ENCODE measurements at regions not wholly inside any gene's neighbourhood (a gene's known extent, or its start where the extent isn't known, plus 50 kb on each side); places are given as distances from the start of the nearest gene placed in this dataset.

GRCh38 chr5:34580983-34581382 lies 75.1 kb upstream of the RAI14 start:
- no peak for TF ChIP-seq CTCF (conservative IDR thresholded peaks at IDR 0.05)
- H3K9me3 ChIP-seq (ENCODE audit: control insufficient read depth, low read length) = peaks cover 5% of the 10 kb centered on the region

GRCh38 chr5:34582371-34582770 lies 73.8 kb upstream of the RAI14 start:
- peaks cover 5% of the 10 kb centered on the region for H3K9me3 ChIP-seq (ENCODE audit: control insufficient read depth, low read length)
- H3K9ac ChIP-seq (ENCODE audit: extremely low read depth, low read length, poor library complexity, severe bottlenecking) = no peak overlapping the region
- H3K27me3 ChIP-seq (ENCODE audit: control insufficient read depth, insufficient read depth, low read length, poor library complexity, severe bottlenecking) = no peaks in the 10 kb centered on the region
- 87 to 89% methylated on average over 2 to 3 of the region's 3 CpGs for WGBS, 2 experiments (ENCODE audit: insufficient coverage in 1 of 2, insufficient read length in 1 of 2)
- Mint-ChIP-seq H3K36me3 (ENCODE audit: low read depth) (no peaks in the 10 kb centered on the region), H3K27ac (no peak overlapping the region), H3K27me3 (ENCODE audit: insufficient read depth) (no peaks in the 10 kb centered on the region), H3K9me3 (peaks cover 7% of the 10 kb centered on the region), H3K4me3 (no peak overlapping the region), H3K4me1 (peaks cover 16% of the 10 kb centered on the region)
- TF ChIP-seq CTCF (conservative IDR thresholded peaks at IDR 0.05) = peak; percentile 45
- no peak overlapping the region for H3K27ac ChIP-seq (ENCODE audit: low read depth, low read length)
- DNase-seq = no peak
- H3K4me3 ChIP-seq (ENCODE audit: low read length) = no peak overlapping the region
- no peaks in the 10 kb centered on the region for H3K36me3 ChIP-seq (ENCODE audit: control insufficient read depth, insufficient read depth, low read length)
- peaks cover 3% of the 10 kb centered on the region for H3K4me1 ChIP-seq (ENCODE audit: control insufficient read depth, insufficient read depth, low read length)

More at GRCh38 chr5:34580983-34581382, 75.1 kb upstream of the RAI14 start:
- Histone ChIP-seq H3K9ac (ENCODE audit: extremely low read depth, low read length, poor library complexity, severe bottlenecking) (no peak overlapping the region), H3K27ac (ENCODE audit: low read depth, low read length) (no peak overlapping the region), H3K4me3 (ENCODE audit: low read length) (no peak overlapping the region), H3K36me3 (ENCODE audit: control insufficient read depth, insufficient read depth, low read length) (no peaks in the 10 kb centered on the region), H3K4me1 (ENCODE audit: control insufficient read depth, insufficient read depth, low read length) (no peaks in the 10 kb centered on the region), H3K27me3 (ENCODE audit: control insufficient read depth, insufficient read depth, low read length, poor library complexity, severe bottlenecking) (no peaks in the 10 kb centered on the region)
- Mint-ChIP-seq H3K36me3 (ENCODE audit: low read depth) (no peaks in the 10 kb centered on the region), H3K4me1 (peaks cover 5% of the 10 kb centered on the region), H3K9me3 (peaks cover 7% of the 10 kb centered on the region), H3K27ac (no peak overlapping the region), H3K4me3 (no peak overlapping the region), H3K27me3 (ENCODE audit: insufficient read depth) (no peaks in the 10 kb centered on the region)
- WGBS, 2 experiments (ENCODE audit: insufficient coverage in 1 of 2, insufficient read length in 1 of 2) = 88 to 91% methylated on average over 7 of the region's 7 CpGs
- no peak for DNase-seq

- no peak overlapping the region for H3K27ac ChIP-seq (ENCODE audit: low read depth, low read length)
- peaks cover 23% of the 10 kb centered on the region for H3K4me1 Mint-ChIP-seq
- no peak overlapping the region for H3K4me3 ChIP-seq (ENCODE audit: low read length)
- no peak overlapping the region for H3K4me3 Mint-ChIP-seq
- peaks cover 3% of the 10 kb centered on the region for H3K4me1 ChIP-seq (ENCODE audit: control insufficient read depth, insufficient read depth, low read length)
- H3K27ac Mint-ChIP-seq = no peak overlapping the region
- no peaks in the 10 kb centered on the region for H3K27me3 Mint-ChIP-seq (ENCODE audit: insufficient read depth)
- H3K9me3 Mint-ChIP-seq = peaks cover 7% of the 10 kb centered on the region
- no peak for TF ChIP-seq CTCF (conservative IDR thresholded peaks at IDR 0.05)
- H3K9me3 ChIP-seq (ENCODE audit: control insufficient read depth, low read length) = peaks cover 5% of the 10 kb centered on the region
- H3K9ac ChIP-seq (ENCODE audit: extremely low read depth, low read length, poor library complexity, severe bottlenecking) = no peak overlapping the region
- no peaks in the 10 kb centered on the region for H3K27me3 ChIP-seq (ENCODE audit: control insufficient read depth, insufficient read depth, low read length, poor library complexity, severe bottlenecking)
- no peak for DNase-seq
- H3K36me3 ChIP-seq (ENCODE audit: control insufficient read depth, insufficient read depth, low read length) = no peaks in the 10 kb centered on the region
- no peaks in the 10 kb centered on the region for H3K36me3 Mint-ChIP-seq (ENCODE audit: low read depth)
Measured at GRCh38 chr5:34583167-34583566, 73.0 kb upstream of the RAI14 start.

Measured in endodermal cell (in vitro differentiated cells).